ENCODE measurements at regions not wholly inside any gene's neighbourhood (a gene's known extent, or its start where the extent isn't known, plus 50 kb on each side); places are given as distances from the start of the nearest gene placed in this dataset.

DNA sequence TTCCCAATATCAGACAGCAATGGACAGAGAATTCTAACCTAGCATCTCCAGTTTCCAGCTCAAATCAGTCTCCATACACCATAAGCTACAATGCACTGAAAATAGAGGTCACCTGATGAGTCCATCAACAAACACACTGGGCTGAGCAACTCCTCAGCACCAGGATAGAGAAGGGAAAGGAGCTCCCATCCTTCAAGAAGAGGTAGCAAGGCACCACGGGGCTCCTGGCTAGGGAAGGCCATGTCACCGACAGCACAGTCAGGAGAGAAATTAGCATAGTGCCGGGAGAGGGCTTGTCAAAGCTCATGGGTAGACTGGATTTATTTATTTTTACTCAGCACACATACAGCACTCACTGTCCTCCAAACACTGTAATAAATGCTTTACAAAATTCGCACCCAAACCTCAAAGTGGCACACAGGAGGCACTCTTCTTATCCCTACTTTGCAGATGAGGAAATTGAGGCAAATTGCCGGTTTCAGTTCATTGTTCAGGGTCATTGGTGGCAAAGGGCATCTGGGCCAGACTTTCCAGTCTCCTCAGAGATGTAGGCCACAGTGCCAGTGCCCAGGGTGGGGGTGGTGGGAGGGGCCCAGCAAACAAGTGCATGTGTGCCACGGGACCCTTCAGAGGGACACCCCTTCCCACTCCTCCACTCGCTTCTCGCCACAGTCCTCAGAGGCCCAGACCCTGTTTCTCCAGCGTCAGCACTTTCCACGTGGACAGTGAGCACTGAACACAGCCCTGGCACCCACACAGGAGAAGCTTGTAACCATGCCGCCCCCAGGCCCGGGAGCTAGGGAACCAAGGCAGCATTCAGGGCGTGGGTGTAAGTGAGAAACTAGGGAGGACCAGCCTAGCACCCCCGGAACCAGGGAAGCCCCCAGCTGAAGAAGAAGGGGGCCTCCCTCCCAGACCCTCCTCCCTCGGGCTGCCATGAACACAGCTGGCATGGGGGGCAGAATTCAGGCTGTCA is 1417.4 kb downstream of the TBC1D22A start:
- Mint-ChIP-seq H3K9me3 (no peaks in the 10 kb centered on the region), H3K4me1 (peaks cover 4 to 7% (median 4%) of the 10 kb centered on the region in 3 donors), H3K4me3 (no peak overlapping the region), H3K27me3 (no peaks in the 10 kb centered on the region), H3K36me3 (no peaks in the 10 kb centered on the region), H3K27ac (no peak overlapping the region)
- H3K27me3 ChIP-seq (ENCODE audit: insufficient read depth, low read length, poor library complexity, severe bottlenecking): no peaks in the 10 kb centered on the region
- DNase-seq: no peak
- ChIA-PET POLR2A (no interaction called here), CTCF (no interaction called here)
- no peaks in the 10 kb centered on the region for H3K9me3 ChIP-seq (ENCODE audit: low read length)
- no peak overlapping the region for H3K27ac ChIP-seq (ENCODE audit: low read depth, low read length)
- H3K36me3 ChIP-seq (ENCODE audit: insufficient read depth, low read length): no peaks in the 10 kb centered on the region
- no peaks in the 10 kb centered on the region for H3K4me1 ChIP-seq (ENCODE audit: insufficient read depth, low read length)
- no peak overlapping the region for H3K4me3 ChIP-seq (ENCODE audit: low read length)

DNA sequence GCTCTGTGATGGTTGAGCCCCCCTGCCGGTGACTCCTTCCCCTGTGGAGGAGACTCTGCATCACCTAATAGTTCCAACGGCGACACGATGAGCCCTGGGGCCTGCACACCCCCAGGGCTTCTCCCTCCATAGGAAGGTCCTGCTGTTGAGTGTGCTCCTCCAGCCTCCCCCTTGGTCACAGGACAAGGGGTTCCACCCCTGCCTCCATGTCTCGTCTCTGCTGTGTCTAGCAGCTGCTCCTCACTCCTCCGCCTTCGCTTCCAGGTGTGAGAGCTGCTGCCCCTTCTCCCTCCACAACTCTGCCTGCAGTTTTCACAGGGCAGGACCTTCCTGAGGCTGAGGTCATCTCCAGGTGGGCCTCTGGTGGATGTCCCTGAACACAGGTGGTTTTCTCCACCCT is 1416.1 kb downstream of the TBC1D22A start:
- no peak overlapping the region for H3K27ac ChIP-seq (ENCODE audit: low read depth, low read length)
- CTCF ChIA-PET: no interaction called here
- no peaks in the 10 kb centered on the region for H3K36me3 Mint-ChIP-seq

DNA sequence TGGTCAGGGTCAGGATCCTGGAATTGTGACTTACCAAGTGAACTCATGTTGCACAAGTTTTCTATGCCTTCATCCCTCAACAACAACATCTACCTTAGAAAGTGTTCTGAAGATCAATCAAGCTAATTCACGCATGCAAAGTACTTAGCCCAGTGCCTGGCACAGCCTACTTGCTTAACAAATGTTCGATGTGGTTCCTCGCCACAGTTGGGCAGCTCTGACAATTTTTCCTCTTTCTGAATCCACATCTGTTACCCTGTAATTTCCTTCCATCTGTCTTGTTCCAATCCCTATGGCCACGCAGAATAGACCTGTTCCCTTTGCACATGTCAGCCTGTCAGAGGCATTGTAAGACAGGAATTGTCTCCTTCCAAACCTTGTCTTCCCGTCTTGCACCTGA is 1415.2 kb downstream of the TBC1D22A start:
- no peaks in the 10 kb centered on the region for H3K27me3 ChIP-seq (ENCODE audit: insufficient read depth, low read length, poor library complexity, severe bottlenecking)
- no peak overlapping the region for H3K27ac ChIP-seq (ENCODE audit: low read depth, low read length)
- no peak for DNase-seq
- no peaks in the 10 kb centered on the region for H3K9me3 ChIP-seq (ENCODE audit: low read length)
- no peaks in the 10 kb centered on the region for H3K4me1 ChIP-seq (ENCODE audit: insufficient read depth, low read length)
- H3K4me1 Mint-ChIP-seq: peaks cover 0 to 2% (median 0%) of the 10 kb centered on the region in 3 donors
- POLR2A ChIA-PET: no interaction called here
- H3K27me3 Mint-ChIP-seq: peaks cover 0 to 5% of the 10 kb centered on the region in 2 donors
- no peak overlapping the region for H3K4me3 ChIP-seq (ENCODE audit: low read length)
- H3K9me3 Mint-ChIP-seq: no peaks in the 10 kb centered on the region
- H3K36me3 ChIP-seq (ENCODE audit: insufficient read depth, low read length): no peaks in the 10 kb centered on the region
- H3K36me3 Mint-ChIP-seq: no peaks in the 10 kb centered on the region
- CTCF ChIA-PET: no interaction called here
- H3K27ac Mint-ChIP-seq: no peak overlapping the region
- no peak overlapping the region for H3K4me3 Mint-ChIP-seq

More for the DNA sequence above, 1416.1 kb downstream of the TBC1D22A start:
- peak overlapping the region in 1 of 8 donors; percentile 68 for H3K27ac Mint-ChIP-seq
- POLR2A ChIA-PET: no interaction called here
- peaks cover 0 to 5% of the 10 kb centered on the region in 2 donors for H3K27me3 Mint-ChIP-seq
- DNase-seq: no peak
- Histone ChIP-seq H3K27me3 (ENCODE audit: insufficient read depth, low read length, poor library complexity, severe bottlenecking) (no peaks in the 10 kb centered on the region), H3K36me3 (ENCODE audit: insufficient read depth, low read length) (no peaks in the 10 kb centered on the region), H3K9me3 (ENCODE audit: low read length) (no peaks in the 10 kb centered on the region), H3K4me1 (ENCODE audit: insufficient read depth, low read length) (no peaks in the 10 kb centered on the region), H3K4me3 (ENCODE audit: low read length) (no peak overlapping the region)
- no peaks in the 10 kb centered on the region for H3K9me3 Mint-ChIP-seq
- peaks cover 0 to 2% (median 0%) of the 10 kb centered on the region in 3 donors for H3K4me1 Mint-ChIP-seq
- no peak overlapping the region for H3K4me3 Mint-ChIP-seq

DNA sequence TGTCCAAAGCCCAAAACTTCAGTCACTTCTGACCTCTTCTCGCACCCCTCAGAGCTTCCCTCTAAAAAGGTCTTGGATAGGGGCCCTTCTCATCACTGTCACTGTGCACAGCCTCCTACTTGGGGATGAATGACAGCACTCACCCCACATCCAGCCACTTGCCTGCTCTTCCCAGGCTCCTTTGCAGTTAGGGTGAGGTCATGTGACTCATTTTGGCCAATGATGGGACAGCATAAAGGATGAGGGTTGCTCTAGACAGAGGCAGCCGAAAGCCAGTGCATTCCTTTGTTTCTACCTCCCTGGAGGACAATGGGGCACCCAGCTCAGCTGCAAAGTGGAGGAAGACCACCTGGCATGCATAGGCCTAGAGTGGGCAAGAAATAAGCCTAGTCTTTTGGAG is 1413.3 kb downstream of the TBC1D22A start:
- H3K36me3 Mint-ChIP-seq: no peaks in the 10 kb centered on the region
- no peaks in the 10 kb centered on the region for H3K9me3 Mint-ChIP-seq
- Histone ChIP-seq H3K9me3 (ENCODE audit: low read length) (no peaks in the 10 kb centered on the region), H3K27me3 (ENCODE audit: insufficient read depth, low read length, poor library complexity, severe bottlenecking) (no peaks in the 10 kb centered on the region), H3K4me3 (ENCODE audit: low read length) (no peak overlapping the region), H3K27ac (ENCODE audit: low read depth, low read length) (no peak overlapping the region), H3K36me3 (ENCODE audit: insufficient read depth, low read length) (no peaks in the 10 kb centered on the region), H3K4me1 (ENCODE audit: insufficient read depth, low read length) (no peaks in the 10 kb centered on the region)
- no peak overlapping the region for H3K27ac Mint-ChIP-seq
- peaks cover 0 to 8% (median 0%) of the 10 kb centered on the region in 3 donors for H3K4me1 Mint-ChIP-seq
- CTCF ChIA-PET: no interaction called here
- DNase-seq: no peak
- no peak overlapping the region for H3K4me3 Mint-ChIP-seq
- POLR2A ChIA-PET: no interaction called here
- peaks cover 1 to 5% of the 10 kb centered on the region in 2 donors for H3K27me3 Mint-ChIP-seq

DNA sequence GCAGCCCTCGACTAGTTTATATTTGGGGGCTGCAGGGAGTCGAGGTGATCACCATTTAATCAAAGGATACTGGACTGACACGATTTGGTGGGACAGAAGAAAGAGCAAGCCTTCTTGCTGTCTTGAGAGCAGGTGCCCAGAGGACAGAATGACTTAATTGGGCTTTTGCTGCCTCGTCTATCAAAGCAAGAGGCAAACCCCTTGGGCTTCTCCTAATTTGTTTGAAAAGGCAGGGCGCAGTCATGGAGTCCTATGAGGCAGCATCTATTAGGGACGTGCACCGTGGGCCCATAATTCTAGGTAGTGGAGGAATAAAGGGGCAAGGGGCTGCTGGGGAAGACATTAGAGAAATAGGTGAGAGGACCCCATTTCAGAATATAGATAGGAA is 1411.3 kb downstream of the TBC1D22A start:
- ChIA-PET POLR2A (no interaction called here), CTCF (no interaction called here)
- no peaks in the 10 kb centered on the region for H3K9me3 ChIP-seq (ENCODE audit: low read length)
- H3K9me3 Mint-ChIP-seq: peaks cover 0 to 3% (median 0%) of the 10 kb centered on the region in 5 donors
- peaks cover 5 to 9% of the 10 kb centered on the region in 2 donors for H3K27me3 Mint-ChIP-seq
- no peak overlapping the region for H3K4me3 ChIP-seq (ENCODE audit: low read length)
- no peak overlapping the region for H3K27ac Mint-ChIP-seq
- H3K4me3 Mint-ChIP-seq: no peak overlapping the region
- no peaks in the 10 kb centered on the region for H3K36me3 Mint-ChIP-seq
- no peak overlapping the region for H3K27ac ChIP-seq (ENCODE audit: low read depth, low read length)
- H3K36me3 ChIP-seq (ENCODE audit: insufficient read depth, low read length): no peaks in the 10 kb centered on the region
- no peaks in the 10 kb centered on the region for H3K4me1 ChIP-seq (ENCODE audit: insufficient read depth, low read length)
- DNase-seq: no peak
- H3K27me3 ChIP-seq (ENCODE audit: insufficient read depth, low read length, poor library complexity, severe bottlenecking): no peaks in the 10 kb centered on the region
- peaks cover 0 to 8% (median 0%) of the 10 kb centered on the region in 3 donors for H3K4me1 Mint-ChIP-seq

DNA sequence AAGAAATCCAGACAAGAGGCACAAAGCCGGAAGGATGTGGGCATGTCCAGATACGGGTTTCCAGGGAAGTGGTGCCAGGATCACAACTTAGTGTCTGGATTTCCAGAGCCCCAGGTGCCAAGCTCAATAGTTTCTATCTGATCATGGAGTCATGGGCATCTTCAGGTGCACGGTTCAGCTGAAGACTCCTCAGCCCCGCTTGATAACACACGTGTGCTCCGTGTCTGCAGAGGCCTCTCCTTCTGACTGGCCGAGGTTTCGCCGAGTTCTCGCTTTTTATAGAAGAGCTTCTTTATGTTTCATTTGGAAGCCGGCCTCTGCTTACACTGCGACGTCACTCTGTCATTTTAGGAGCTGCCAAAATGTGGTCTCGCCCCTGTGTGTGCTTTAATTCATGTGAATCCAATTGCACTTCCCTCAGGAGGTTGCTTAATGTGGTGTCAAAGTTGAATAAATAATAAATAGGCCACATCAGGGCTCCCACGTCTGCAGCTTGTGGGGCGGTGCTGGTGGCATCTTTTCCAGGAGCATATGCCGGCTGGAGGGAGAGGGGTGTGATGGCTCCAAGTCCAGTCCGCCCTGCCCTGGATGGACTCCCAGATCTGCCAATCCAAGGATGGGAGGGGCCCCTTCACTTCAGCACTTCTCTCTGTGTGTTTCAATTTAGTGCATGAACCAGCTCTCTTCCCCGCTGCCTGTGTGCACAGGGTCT is 1410.8 kb downstream of the TBC1D22A start:
- ChIA-PET POLR2A (no interaction called here), CTCF (no interaction called here)
- Mint-ChIP-seq H3K9me3 (peaks cover 0 to 3% (median 0%) of the 10 kb centered on the region in 5 donors), H3K27me3 (peaks cover 5 to 10% of the 10 kb centered on the region in 2 donors), H3K27ac (peak overlapping the region in 1 of 8 donors; percentile 19), H3K4me3 (no peak overlapping the region), H3K4me1 (peaks cover 0 to 8% (median 0%) of the 10 kb centered on the region in 3 donors), H3K36me3 (no peaks in the 10 kb centered on the region)
- Histone ChIP-seq H3K36me3 (ENCODE audit: insufficient read depth, low read length) (no peaks in the 10 kb centered on the region), H3K4me3 (ENCODE audit: low read length) (no peak overlapping the region), H3K27me3 (ENCODE audit: insufficient read depth, low read length, poor library complexity, severe bottlenecking) (no peaks in the 10 kb centered on the region), H3K4me1 (ENCODE audit: insufficient read depth, low read length) (no peaks in the 10 kb centered on the region), H3K9me3 (ENCODE audit: low read length) (no peaks in the 10 kb centered on the region), H3K27ac (ENCODE audit: low read depth, low read length) (no peak overlapping the region)
- DNase-seq: no peak

DNA sequence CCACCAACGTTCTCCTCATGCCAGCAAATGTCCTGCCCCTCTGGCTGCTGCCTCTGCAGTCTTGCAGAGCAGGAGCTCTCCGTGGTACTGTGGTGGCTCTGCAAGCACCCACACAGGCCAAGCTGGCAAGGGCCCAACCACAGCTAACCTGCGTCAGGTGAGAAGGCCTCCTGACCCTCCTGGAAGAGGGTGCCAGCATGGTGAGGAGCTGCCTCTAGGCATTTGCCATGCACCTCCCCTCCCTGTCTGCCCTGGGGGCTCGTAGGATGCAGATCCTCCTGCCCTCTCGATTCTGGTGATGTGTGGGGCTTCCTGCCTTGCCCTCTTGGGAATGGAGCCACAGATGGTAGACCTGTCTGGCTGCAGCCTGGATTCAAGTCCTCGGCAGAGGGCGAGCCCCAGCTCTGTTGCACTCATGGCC is 1408.8 kb downstream of the TBC1D22A start:
- no peaks in the 10 kb centered on the region for H3K4me1 ChIP-seq (ENCODE audit: insufficient read depth, low read length)
- no peaks in the 10 kb centered on the region for H3K27me3 ChIP-seq (ENCODE audit: insufficient read depth, low read length, poor library complexity, severe bottlenecking)
- Mint-ChIP-seq H3K4me1 (peaks cover 0 to 8% (median 0%) of the 10 kb centered on the region in 3 donors), H3K36me3 (no peaks in the 10 kb centered on the region), H3K9me3 (peaks cover 0 to 3% (median 0%) of the 10 kb centered on the region in 5 donors), H3K27me3 (peaks cover 7 to 12% of the 10 kb centered on the region in 2 donors), H3K4me3 (no peak overlapping the region), H3K27ac (no peak overlapping the region)
- H3K4me3 ChIP-seq (ENCODE audit: low read length): no peak overlapping the region
- no peak overlapping the region for H3K27ac ChIP-seq (ENCODE audit: low read depth, low read length)
- H3K9me3 ChIP-seq (ENCODE audit: low read length): no peaks in the 10 kb centered on the region
- no peaks in the 10 kb centered on the region for H3K36me3 ChIP-seq (ENCODE audit: insufficient read depth, low read length)
- DNase-seq: no peak
- POLR2A ChIA-PET: no interaction called here
- CTCF ChIA-PET: no interaction called here

DNA sequence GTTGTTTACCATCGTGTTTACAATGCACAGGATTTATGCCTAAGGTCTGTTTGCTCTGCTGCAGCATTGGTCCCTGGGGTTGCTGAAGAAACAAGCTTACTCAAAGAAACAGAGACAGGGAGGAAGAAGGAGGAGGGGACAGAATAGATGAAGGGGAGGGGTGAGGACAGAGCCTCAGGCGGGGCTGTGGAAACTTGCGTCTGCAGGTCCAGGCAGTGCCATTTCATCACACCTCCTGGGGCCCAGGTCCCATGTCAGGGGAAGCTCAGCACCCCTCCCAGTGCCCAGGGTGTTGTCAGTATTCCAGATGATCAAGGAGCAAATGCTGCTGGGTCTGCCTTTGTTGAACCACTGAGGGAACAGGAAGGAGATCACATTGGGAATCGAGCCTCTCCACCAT is 1406.8 kb downstream of the TBC1D22A start:
- Histone ChIP-seq H3K4me1 (ENCODE audit: insufficient read depth, low read length) (no peaks in the 10 kb centered on the region), H3K4me3 (ENCODE audit: low read length) (no peak overlapping the region), H3K27ac (ENCODE audit: low read depth, low read length) (no peak overlapping the region), H3K9me3 (ENCODE audit: low read length) (no peaks in the 10 kb centered on the region), H3K27me3 (ENCODE audit: insufficient read depth, low read length, poor library complexity, severe bottlenecking) (no peaks in the 10 kb centered on the region), H3K36me3 (ENCODE audit: insufficient read depth, low read length) (no peaks in the 10 kb centered on the region)
- Mint-ChIP-seq H3K4me3 (no peak overlapping the region), H3K27me3 (peaks cover 7 to 11% of the 10 kb centered on the region in 2 donors), H3K36me3 (no peaks in the 10 kb centered on the region), H3K4me1 (peaks cover 0 to 8% (median 0%) of the 10 kb centered on the region in 3 donors), H3K9me3 (peaks cover 0 to 3% (median 0%) of the 10 kb centered on the region in 5 donors), H3K27ac (no peak overlapping the region)
- CTCF ChIA-PET: interaction anchor here (1.5 kb wide), 1 partner anchor 12 kb away, joined by 5 read pairs; no protein-coding TSS in a partner anchor
- POLR2A ChIA-PET: no interaction called here
- no peak for DNase-seq

Data from CD8-positive, alpha-beta memory T cell (primary cell).